Hepatocyte (in vitro differentiated cells): ENCODE measurements at regions not wholly inside any gene's neighbourhood (a gene's known extent, or its start where the extent isn't known, plus 50 kb on each side); places are given as distances from the start of the nearest gene placed in this dataset.

ENCODE experiments used
- CTCF ChIP-seq: fragments of 200-600 bp; sonication (generic); IDR thresholded peaks from 2 replicates; pipeline ENCODE4 v1.5.1; 2016; ENCODE audit warnings: antibody characterized with exemption, mild to moderate bottlenecking; ENCODE audit not compliant: poor library complexity
- EZH2 ChIP-seq: fragments of 200-600 bp; sonication (generic); IDR thresholded peaks from 2 replicates; pipeline ENCODE4 v1.6.1; 2016; ENCODE audit warnings: antibody characterized with exemption, mild to moderate bottlenecking, borderline replicate concordance
- EZH2phosphoT487 ChIP-seq: fragments of 200-600 bp; sonication (generic); IDR thresholded peaks from one replicate; pipeline ENCODE4 v1.6.1; 2018; ENCODE audit warnings: antibody characterized with exemption, mild to moderate bottlenecking, low read depth, moderate library complexity; ENCODE audit not compliant: unreplicated experiment, severe bottlenecking

GRCh38 chr5:135203019-135203418 lies 169.0 kb upstream of the PITX1 start:
- TF ChIP-seq CTCF = no peak
- TF ChIP-seq EZH2 = no peak
- TF ChIP-seq EZH2phosphoT487 = no peak
